SK-N-SH treated with all-trans-retinoic acid at 6 μM for 48 hours (cell line): ENCODE measurements at regions not wholly inside any gene's neighbourhood (a gene's known extent, or its start where the extent isn't known, plus 50 kb on each side); places are given as distances from the start of the nearest gene placed in this dataset.

ENCODE experiments used
- ATAC-seq: fragments of 200-7000 bp; cut with Tn5 transposase; 3 replicates; pipeline ENCODE4 v1.9.1; 2020; ENCODE audit warnings: mild to moderate bottlenecking, moderate library complexity
- ARNTL ChIP-seq: fragments of 450-650 bp; formaldehyde crosslinking; IDR thresholded peaks from 2 replicates; pipeline ENCODE4 v1.5.0; 2020; ENCODE audit warnings: low read depth, mild to moderate bottlenecking, moderate library complexity, borderline replicate concordance
- CSDC2 ChIP-seq: fragments of 250-450 bp; sonication (Bioruptor Pico); IDR thresholded peaks from 2 replicates; pipeline ENCODE4 v1.5.0; 2020; ENCODE audit warnings: mild to moderate bottlenecking, moderate library complexity
- ESRRG ChIP-seq: fragments of 250-450 bp; sonication (Bioruptor Pico); IDR thresholded peaks from 2 replicates; pipeline ENCODE4 v1.6.1; 2021; ENCODE audit warnings: mild to moderate bottlenecking
- GLIS3 ChIP-seq: fragments of 250-450 bp; sonication (Bioruptor Pico); IDR thresholded peaks from 2 replicates; pipeline ENCODE4 v1.5.0; 2020; ENCODE audit warnings: mild to moderate bottlenecking, moderate library complexity
- ISL1 ChIP-seq: fragments of 250-450 bp; sonication (Bioruptor Pico); IDR thresholded peaks from 2 replicates; pipeline ENCODE4 v2.1.2; 2022; ENCODE audit warnings: mild to moderate bottlenecking, moderate library complexity
- OSR1 ChIP-seq: fragments of 250-450 bp; sonication (Bioruptor Pico); IDR thresholded peaks from 2 replicates; pipeline ENCODE4 v1.8.0; 2022; ENCODE audit warnings: moderate library complexity, mild to moderate bottlenecking, inconsistent platforms
- PPARA ChIP-seq: fragments of 250-450 bp; sonication (Bioruptor Pico); IDR thresholded peaks from 2 replicates; pipeline ENCODE4 v1.5.0; 2020; ENCODE audit warnings: mild to moderate bottlenecking, borderline replicate concordance
- SNAI2 ChIP-seq: fragments of 250-450 bp; sonication (Bioruptor Pico); IDR thresholded peaks from 2 replicates; pipeline ENCODE4 v1.5.0; 2020; ENCODE audit warnings: mild to moderate bottlenecking, moderate library complexity
- TCF4 ChIP-seq: fragments of 250-450 bp; sonication (Bioruptor Pico); IDR thresholded peaks from 2 replicates; pipeline ENCODE4 v1.8.0; 2021; ENCODE audit warnings: mild to moderate bottlenecking, moderate library complexity, borderline replicate concordance
- TOX ChIP-seq: fragments of 250-450 bp; sonication (Bioruptor Pico); IDR thresholded peaks from 2 replicates; pipeline ENCODE4 v1.8.0; 2021; ENCODE audit warnings: mild to moderate bottlenecking, moderate library complexity, borderline replicate concordance
- ZC3H10 ChIP-seq: fragments of 250-450 bp; sonication (Bioruptor Pico); IDR thresholded peaks from 2 replicates; pipeline ENCODE4 v1.5.1; 2021; ENCODE audit warnings: mild to moderate bottlenecking, moderate library complexity
- ZFP3 ChIP-seq: fragments of 250-450 bp; sonication (Bioruptor Pico); IDR thresholded peaks from 2 replicates; pipeline ENCODE4 v1.5.0; 2020; ENCODE audit warnings: mild to moderate bottlenecking, moderate library complexity
- ZFP30 ChIP-seq: fragments of 450-650 bp; formaldehyde crosslinking; IDR thresholded peaks from 2 replicates; pipeline ENCODE4 v1.5.0; 2022; ENCODE audit warnings: mild to moderate bottlenecking, moderate library complexity
- ZNF565 ChIP-seq: fragments of 450-650 bp; formaldehyde crosslinking; conservative IDR thresholded peaks from 2 replicates; pipeline ENCODE4 v1.5.0; 2020; ENCODE audit warnings: low read depth, mild to moderate bottlenecking, moderate library complexity
- ZNF70 ChIP-seq: fragments of 450-650 bp; formaldehyde crosslinking; IDR thresholded peaks from 2 replicates; pipeline ENCODE4 v1.5.0; 2020; ENCODE audit warnings: mild to moderate bottlenecking, moderate library complexity
- ZNF8 ChIP-seq: fragments of 450-650 bp; formaldehyde crosslinking; IDR thresholded peaks from 2 replicates; pipeline ENCODE4 v1.5.0; 2020; ENCODE audit warnings: mild to moderate bottlenecking, moderate library complexity
- TF ChIP-seq, protein P1 (sequence below): fragments of 250-450 bp; sonication (Bioruptor Pico); IDR thresholded peaks from 2 replicates; pipeline ENCODE4 v1.8.0; 2021; ENCODE audit warnings: low read depth, mild to moderate bottlenecking, moderate library complexity, borderline replicate concordance
- TF ChIP-seq, protein P2 (sequence below): fragments of 250-450 bp; sonication (Bioruptor Pico); IDR thresholded peaks from 2 replicates; pipeline ENCODE4 v1.5.0; 2020; ENCODE audit warnings: mild to moderate bottlenecking, moderate library complexity
- TF ChIP-seq, protein P3 (sequence below): fragments of 250-450 bp; sonication (Bioruptor Pico); IDR thresholded peaks from 2 replicates; pipeline ENCODE4 v1.8.0; 2020; ENCODE audit warnings: mild to moderate bottlenecking, moderate library complexity, borderline replicate concordance
- TF ChIP-seq, protein P4 (sequence below): fragments of 250-450 bp; sonication (Bioruptor Pico); IDR thresholded peaks from 2 replicates; pipeline ENCODE4 v1.5.1; 2021; ENCODE audit warnings: mild to moderate bottlenecking, moderate library complexity
- TF ChIP-seq, protein P5 (sequence below): fragments of 250-450 bp; sonication (Bioruptor Pico); IDR thresholded peaks from 2 replicates; pipeline ENCODE4 v1.5.1; 2020; ENCODE audit warnings: low read depth, mild to moderate bottlenecking, moderate library complexity

DNA sequence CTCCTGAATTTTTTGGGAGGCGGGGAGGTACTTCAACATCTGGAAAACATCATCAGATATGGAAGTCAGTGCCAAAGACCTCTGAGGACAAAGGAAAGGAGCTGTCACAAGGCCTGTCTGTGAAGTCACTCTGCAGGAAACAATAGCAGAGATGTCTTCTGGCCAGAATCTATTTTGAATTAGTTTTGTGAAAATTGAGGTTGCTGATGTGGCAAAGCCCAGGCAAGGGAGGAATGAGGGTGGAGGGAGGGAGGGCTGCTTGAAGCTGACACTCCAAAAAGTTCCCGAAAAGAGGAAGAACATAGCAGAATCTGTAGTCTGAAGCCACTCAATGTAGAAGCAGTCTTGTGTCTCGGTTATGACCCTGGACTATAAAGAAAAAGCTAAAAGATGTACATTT is 151.1 kb upstream of the LHCGR start (continued):
- TF ChIP-seq ESRRG (CRISPR knock-in tag) (no peak), SNAI2 (CRISPR knock-in tag) (no peak), ZNF565 (no peak), OSR1 (CRISPR knock-in tag) (no peak), ZNF70 (no peak)
- TF ChIP-seq, protein P1, sequence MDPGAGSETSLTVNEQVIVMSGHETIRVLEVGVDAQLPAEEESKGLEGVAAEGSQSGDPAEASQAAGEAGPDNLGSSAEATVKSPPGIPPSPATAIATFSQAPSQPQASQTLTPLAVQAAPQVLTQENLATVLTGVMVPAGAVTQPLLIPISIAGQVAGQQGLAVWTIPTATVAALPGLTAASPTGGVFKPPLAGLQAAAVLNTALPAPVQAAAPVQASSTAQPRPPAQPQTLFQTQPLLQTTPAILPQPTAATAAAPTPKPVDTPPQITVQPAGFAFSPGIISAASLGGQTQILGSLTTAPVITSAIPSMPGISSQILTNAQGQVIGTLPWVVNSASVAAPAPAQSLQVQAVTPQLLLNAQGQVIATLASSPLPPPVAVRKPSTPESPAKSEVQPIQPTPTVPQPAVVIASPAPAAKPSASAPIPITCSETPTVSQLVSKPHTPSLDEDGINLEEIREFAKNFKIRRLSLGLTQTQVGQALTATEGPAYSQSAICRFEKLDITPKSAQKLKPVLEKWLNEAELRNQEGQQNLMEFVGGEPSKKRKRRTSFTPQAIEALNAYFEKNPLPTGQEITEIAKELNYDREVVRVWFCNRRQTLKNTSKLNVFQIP (CRISPR knock-in tag) = no peak

DNA sequence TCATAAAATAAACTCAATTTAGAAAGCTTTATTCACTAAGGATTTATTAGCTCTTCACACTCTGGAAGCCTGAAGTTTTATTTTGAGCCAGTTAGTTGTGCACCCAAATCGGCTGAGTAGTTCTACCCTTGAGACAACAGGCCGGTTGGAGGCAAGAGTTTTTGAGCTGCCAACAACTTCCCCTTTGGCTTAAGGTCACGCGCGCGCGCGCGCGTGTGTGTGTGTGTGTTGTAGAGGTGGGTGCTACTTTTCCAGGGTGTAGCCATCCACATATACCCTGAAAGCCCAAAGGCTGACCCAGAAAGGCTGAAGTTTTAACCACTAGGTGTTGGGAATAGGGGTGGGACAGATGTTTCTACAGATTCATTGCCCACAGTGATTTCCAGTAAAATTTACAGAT is 150.2 kb upstream of the LHCGR start:
- TF ChIP-seq ZNF70 (no peak), ZFP30 (no peak), CSDC2 (CRISPR knock-in tag) (no peak), ZFP3 (CRISPR knock-in tag) (no peak), ZC3H10 (CRISPR knock-in tag) (no peak), ZNF8 (CRISPR knock-in tag) (no peak), ARNTL (CRISPR knock-in tag) (no peak), OSR1 (CRISPR knock-in tag) (no peak), PPARA (CRISPR knock-in tag) (no peak), TCF4 (CRISPR knock-in tag) (no peak), TOX (no peak)
- TF ChIP-seq, protein P2, sequence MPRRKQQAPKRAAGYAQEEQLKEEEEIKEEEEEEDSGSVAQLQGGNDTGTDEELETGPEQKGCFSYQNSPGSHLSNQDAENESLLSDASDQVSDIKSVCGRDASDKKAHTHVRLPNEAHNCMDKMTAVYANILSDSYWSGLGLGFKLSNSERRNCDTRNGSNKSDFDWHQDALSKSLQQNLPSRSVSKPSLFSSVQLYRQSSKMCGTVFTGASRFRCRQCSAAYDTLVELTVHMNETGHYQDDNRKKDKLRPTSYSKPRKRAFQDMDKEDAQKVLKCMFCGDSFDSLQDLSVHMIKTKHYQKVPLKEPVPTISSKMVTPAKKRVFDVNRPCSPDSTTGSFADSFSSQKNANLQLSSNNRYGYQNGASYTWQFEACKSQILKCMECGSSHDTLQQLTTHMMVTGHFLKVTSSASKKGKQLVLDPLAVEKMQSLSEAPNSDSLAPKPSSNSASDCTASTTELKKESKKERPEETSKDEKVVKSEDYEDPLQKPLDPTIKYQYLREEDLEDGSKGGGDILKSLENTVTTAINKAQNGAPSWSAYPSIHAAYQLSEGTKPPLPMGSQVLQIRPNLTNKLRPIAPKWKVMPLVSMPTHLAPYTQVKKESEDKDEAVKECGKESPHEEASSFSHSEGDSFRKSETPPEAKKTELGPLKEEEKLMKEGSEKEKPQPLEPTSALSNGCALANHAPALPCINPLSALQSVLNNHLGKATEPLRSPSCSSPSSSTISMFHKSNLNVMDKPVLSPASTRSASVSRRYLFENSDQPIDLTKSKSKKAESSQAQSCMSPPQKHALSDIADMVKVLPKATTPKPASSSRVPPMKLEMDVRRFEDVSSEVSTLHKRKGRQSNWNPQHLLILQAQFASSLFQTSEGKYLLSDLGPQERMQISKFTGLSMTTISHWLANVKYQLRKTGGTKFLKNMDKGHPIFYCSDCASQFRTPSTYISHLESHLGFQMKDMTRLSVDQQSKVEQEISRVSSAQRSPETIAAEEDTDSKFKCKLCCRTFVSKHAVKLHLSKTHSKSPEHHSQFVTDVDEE (CRISPR knock-in tag) = no peak
- TF ChIP-seq, protein P3, sequence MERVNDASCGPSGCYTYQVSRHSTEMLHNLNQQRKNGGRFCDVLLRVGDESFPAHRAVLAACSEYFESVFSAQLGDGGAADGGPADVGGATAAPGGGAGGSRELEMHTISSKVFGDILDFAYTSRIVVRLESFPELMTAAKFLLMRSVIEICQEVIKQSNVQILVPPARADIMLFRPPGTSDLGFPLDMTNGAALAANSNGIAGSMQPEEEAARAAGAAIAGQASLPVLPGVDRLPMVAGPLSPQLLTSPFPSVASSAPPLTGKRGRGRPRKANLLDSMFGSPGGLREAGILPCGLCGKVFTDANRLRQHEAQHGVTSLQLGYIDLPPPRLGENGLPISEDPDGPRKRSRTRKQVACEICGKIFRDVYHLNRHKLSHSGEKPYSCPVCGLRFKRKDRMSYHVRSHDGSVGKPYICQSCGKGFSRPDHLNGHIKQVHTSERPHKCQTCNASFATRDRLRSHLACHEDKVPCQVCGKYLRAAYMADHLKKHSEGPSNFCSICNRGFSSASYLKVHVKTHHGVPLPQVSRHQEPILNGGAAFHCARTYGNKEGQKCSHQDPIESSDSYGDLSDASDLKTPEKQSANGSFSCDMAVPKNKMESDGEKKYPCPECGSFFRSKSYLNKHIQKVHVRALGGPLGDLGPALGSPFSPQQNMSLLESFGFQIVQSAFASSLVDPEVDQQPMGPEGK = no peak
- ATAC-seq = no peak

DNA sequence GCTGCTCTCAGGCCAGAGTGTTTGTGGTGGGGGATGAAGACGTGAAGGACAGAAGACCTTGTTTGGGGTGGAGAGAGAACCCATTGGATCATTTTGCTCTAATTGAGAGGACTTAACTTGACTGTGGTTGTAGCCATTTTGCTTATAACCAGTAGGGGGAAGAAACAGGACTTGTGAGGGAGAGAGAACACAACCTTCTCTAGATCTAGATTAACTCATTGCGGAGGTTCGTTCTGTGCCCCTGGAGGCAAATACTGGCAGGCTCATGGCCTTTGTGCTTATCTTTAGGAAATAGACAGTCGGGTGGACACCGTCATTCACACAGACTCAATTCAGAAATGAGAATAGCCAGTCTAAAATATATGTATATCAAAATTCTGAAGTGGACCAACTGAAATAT is 147.0 kb upstream of the LHCGR start:
- TF ChIP-seq ISL1 (CRISPR knock-in tag) (no peak), ARNTL (CRISPR knock-in tag) (no peak)
- ATAC-seq = no peak

DNA sequence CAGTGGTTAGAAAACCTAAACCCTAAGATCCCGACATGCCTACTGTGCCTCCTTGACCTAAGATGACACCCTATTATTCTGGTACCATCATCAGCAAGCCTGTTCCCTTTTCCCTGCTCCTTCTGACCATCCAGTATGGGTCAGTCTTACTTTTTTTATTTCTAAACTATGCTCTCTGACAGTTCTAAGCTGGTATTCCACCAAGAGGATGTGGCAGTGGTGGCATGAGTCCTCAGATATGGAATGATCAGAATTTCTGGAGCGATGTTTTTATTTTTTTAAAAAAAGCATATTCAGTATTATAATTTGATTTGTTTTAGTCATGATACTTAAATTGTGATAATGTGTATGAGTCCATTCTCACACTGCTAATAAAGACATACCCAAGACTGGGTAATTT is 145.9 kb upstream of the LHCGR start:
- TF ChIP-seq, protein P4, sequence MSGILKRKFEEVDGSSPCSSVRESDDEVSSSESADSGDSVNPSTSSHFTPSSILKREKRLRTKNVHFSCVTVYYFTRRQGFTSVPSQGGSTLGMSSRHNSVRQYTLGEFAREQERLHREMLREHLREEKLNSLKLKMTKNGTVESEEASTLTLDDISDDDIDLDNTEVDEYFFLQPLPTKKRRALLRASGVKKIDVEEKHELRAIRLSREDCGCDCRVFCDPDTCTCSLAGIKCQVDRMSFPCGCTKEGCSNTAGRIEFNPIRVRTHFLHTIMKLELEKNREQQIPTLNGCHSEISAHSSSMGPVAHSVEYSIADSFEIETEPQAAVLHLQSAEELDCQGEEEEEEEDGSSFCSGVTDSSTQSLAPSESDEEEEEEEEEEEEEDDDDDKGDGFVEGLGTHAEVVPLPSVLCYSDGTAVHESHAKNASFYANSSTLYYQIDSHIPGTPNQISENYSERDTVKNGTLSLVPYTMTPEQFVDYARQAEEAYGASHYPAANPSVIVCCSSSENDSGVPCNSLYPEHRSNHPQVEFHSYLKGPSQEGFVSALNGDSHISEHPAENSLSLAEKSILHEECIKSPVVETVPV (CRISPR knock-in tag) = no peak
- TF ChIP-seq ARNTL (CRISPR knock-in tag) = no peak
- TF ChIP-seq ISL1 (CRISPR knock-in tag) = no peak
- TF ChIP-seq ZNF8 (CRISPR knock-in tag) = no peak
- TF ChIP-seq, protein P5, sequence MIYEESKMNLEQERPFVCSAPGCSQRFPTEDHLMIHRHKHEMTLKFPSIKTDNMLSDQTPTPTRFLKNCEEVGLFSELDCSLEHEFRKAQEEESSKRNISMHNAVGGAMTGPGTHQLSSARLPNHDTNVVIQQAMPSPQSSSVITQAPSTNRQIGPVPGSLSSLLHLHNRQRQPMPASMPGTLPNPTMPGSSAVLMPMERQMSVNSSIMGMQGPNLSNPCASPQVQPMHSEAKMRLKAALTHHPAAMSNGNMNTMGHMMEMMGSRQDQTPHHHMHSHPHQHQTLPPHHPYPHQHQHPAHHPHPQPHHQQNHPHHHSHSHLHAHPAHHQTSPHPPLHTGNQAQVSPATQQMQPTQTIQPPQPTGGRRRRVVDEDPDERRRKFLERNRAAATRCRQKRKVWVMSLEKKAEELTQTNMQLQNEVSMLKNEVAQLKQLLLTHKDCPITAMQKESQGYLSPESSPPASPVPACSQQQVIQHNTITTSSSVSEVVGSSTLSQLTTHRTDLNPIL (CRISPR knock-in tag) = no peak
- no peak for TF ChIP-seq ESRRG (CRISPR knock-in tag)
- TF ChIP-seq ZNF70 = no peak
- no peak for TF ChIP-seq GLIS3
- ATAC-seq = no peak
